GM21529 (cell line): ENCODE measurements at regions not wholly inside any gene's neighbourhood (a gene's known extent, or its start where the extent isn't known, plus 50 kb on each side); places are given as distances from the start of the nearest gene placed in this dataset.
"Not testable (repeated sequence)": the region's sequence is repeated elsewhere in the genome, so short reads cannot be mapped to it uniquely, and the experiment has no call there.

ENCODE experiments used
- ATAC-seq: cut with Tn5 transposase; IDR thresholded peaks from one replicate; pipeline ENCODE4 v1.9.1; 2021; ENCODE audit not compliant: unreplicated experiment

- ATAC-seq: no peak
These were observed 115.4 kb upstream of the FBXL7 start for GRCh38 chr5:15384581-15384980.

- no peak for ATAC-seq
These were observed 115.8 kb upstream of the FBXL7 start for GRCh38 chr5:15384176-15384575.

- no peak for ATAC-seq
These were observed 116.5 kb upstream of the FBXL7 start for GRCh38 chr5:15383469-15383868.

- no peak for ATAC-seq
These were observed 117.0 kb upstream of the FBXL7 start for GRCh38 chr5:15383021-15383420.

GRCh38 chr5:15377573-15378340, 122.2 kb upstream of the FBXL7 start:
- no peak for ATAC-seq

GRCh38 chr5:15376803-15377202, 123.2 kb upstream of the FBXL7 start:
- no peak for ATAC-seq

GRCh38 chr5:15376088-15376487, 123.9 kb upstream of the FBXL7 start:
- ATAC-seq: no peak

- no peak for ATAC-seq
These were observed 124.4 kb upstream of the FBXL7 start for GRCh38 chr5:15375559-15375958.

GRCh38 chr5:15374886-15375285, 125.1 kb upstream of the FBXL7 start:
- no peak for ATAC-seq

- ATAC-seq: no peak
These were observed 126.8 kb upstream of the FBXL7 start for GRCh38 chr5:15373151-15373550.

GRCh38 chr5:15371184-15371583, 128.8 kb upstream of the FBXL7 start:
- no peak for ATAC-seq

GRCh38 chr5:15368835-15369234, 131.1 kb upstream of the FBXL7 start:
- no peak for ATAC-seq

GRCh38 chr5:15367489-15367888, 132.5 kb upstream of the FBXL7 start:
- no peak for ATAC-seq

GRCh38 chr5:15366676-15367391, 133.1 kb upstream of the FBXL7 start:
- ATAC-seq: no peak

GRCh38 chr5:15365070-15365469, 134.9 kb upstream of the FBXL7 start:
- no peak for ATAC-seq

GRCh38 chr5:15363601-15364000, 136.4 kb upstream of the FBXL7 start:
- ATAC-seq: no peak

- not testable (repeated sequence) for ATAC-seq
These were observed 142.9 kb upstream of the FBXL7 start for GRCh38 chr5:15357092-15357453.

- ATAC-seq: not testable (repeated sequence)
These were observed 143.5 kb upstream of the FBXL7 start for GRCh38 chr5:15356308-15357091.

GRCh38 chr5:15354021-15354420, 146.0 kb upstream of the FBXL7 start:
- no peak for ATAC-seq

- no peak for ATAC-seq
These were observed 146.8 kb upstream of the FBXL7 start for GRCh38 chr5:15353086-15353645.

GRCh38 chr5:15350614-15351013, 149.4 kb upstream of the FBXL7 start:
- no peak for ATAC-seq
